HepG2 (cell line): ENCODE measurements at regions not wholly inside any gene's neighbourhood (a gene's known extent, or its start where the extent isn't known, plus 50 kb on each side); places are given as distances from the start of the nearest gene placed in this dataset.

Source experiments
- CAMTA2 ChIP-seq: sonication (generic); formaldehyde crosslinking; IDR thresholded peaks from 2 replicates; pipeline ENCODE4 v1.4.0; 2020; ENCODE audit warnings: mild to moderate bottlenecking, missing genetic modification reagents, borderline replicate concordance
- CEBPB ChIP-seq: IDR thresholded peaks from 2 replicates; pipeline ENCODE4 v1.6.1; 2011; ENCODE audit warnings: low read depth, low read length, improper control_type of control experiment, borderline replicate concordance
- CTCF ChIP-seq: sonication (generic); formaldehyde crosslinking; IDR thresholded peaks from 2 replicates; pipeline ENCODE4 v1.5.0; 2020; ENCODE audit warnings: mild to moderate bottlenecking, missing genetic modification reagents, moderate library complexity
- HMGXB4 ChIP-seq, 2 experiments: sonication (generic) in 1 of 2; formaldehyde crosslinking in 1 of 2; IDR thresholded peaks; 2 replicates each; pipeline versions ENCODE4 v1.4.0 to v1.6.1; 2018 to 2020; ENCODE audit warnings: missing genetic modification reagents in 2 of 2, borderline replicate concordance in 1 of 2, low read depth in 1 of 2, mild to moderate bottlenecking in 1 of 2, missing biosample characterization in 1 of 2
- HNRNPUL1 ChIP-seq: fragments of 200-400 bp; formaldehyde crosslinking; IDR thresholded peaks from 2 replicates; pipeline ENCODE4 v1.6.1; 2017; ENCODE audit warnings: low read depth, mild to moderate bottlenecking, low read length, moderate library complexity
- IKZF5 ChIP-seq: IDR thresholded peaks from 2 replicates; pipeline ENCODE4 v1.6.1; 2018; ENCODE audit warnings: missing genetic modification reagents, mild to moderate bottlenecking, missing compliant biosample characterization
- POLR2AphosphoS5 ChIP-seq: IDR thresholded peaks from 2 replicates; pipeline ENCODE4 v1.6.1; 2012; ENCODE audit warnings: low read depth, low read length
- SMAD3 ChIP-seq: sonication (generic); formaldehyde crosslinking; IDR thresholded peaks from 2 replicates; pipeline ENCODE4 v1.4.0; 2020; ENCODE audit warnings: missing genetic modification reagents
- SNAPC4 ChIP-seq: sonication (generic); formaldehyde crosslinking; IDR thresholded peaks from 2 replicates; pipeline ENCODE4 v1.4.0; 2020; ENCODE audit warnings: mild to moderate bottlenecking, missing genetic modification reagents
- TEAD3 ChIP-seq: optimal IDR thresholded peaks from 2 replicates; pipeline ENCODE3; 2016; ENCODE audit warnings: borderline replicate concordance
- ZNF335 ChIP-seq: sonication (generic); formaldehyde crosslinking; IDR thresholded peaks from 2 replicates; pipeline ENCODE4 v1.4.0; 2020; ENCODE audit warnings: missing genetic modification reagents
- ZNF451 ChIP-seq: sonication (generic); formaldehyde crosslinking; IDR thresholded peaks from 2 replicates; pipeline ENCODE4 v1.5.0; 2020; ENCODE audit warnings: mild to moderate bottlenecking, missing genetic modification reagents
- ZNF512 ChIP-seq: sonication (generic); formaldehyde crosslinking; IDR thresholded peaks from 2 replicates; pipeline ENCODE4 v1.4.0; 2020; ENCODE audit warnings: mild to moderate bottlenecking, missing genetic modification reagents

- TF ChIP-seq ZNF512 (CRISPR knock-in tag) (no peak), CAMTA2 (CRISPR knock-in tag) (no peak), HMGXB4 (CRISPR knock-in tag; IDR thresholded peaks at IDR 0.05; ENCODE audit: borderline replicate concordance in 1 of 2, low read depth in 1 of 2) (no peak), CTCF (CRISPR knock-in tag) (no peak), TEAD3 (CRISPR knock-in tag) (no peak), POLR2AphosphoS5 (no peak), ZNF335 (no peak), ZNF451 (CRISPR knock-in tag) (no peak), SMAD3 (CRISPR knock-in tag) (no peak), CEBPB (no peak; the same call in 1 of the 2 replicates), IKZF5 (no peak), HNRNPUL1 (no peak), SNAPC4 (CRISPR knock-in tag) (no peak)
Observed at GRCh38 chr2:81835321-81836000, 1530.9 kb upstream of the LRRTM1 start.
